ENCODE measurements at regions not wholly inside any gene's neighbourhood (a gene's known extent, or its start where the extent isn't known, plus 50 kb on each side); places are given as distances from the start of the nearest gene placed in this dataset.

- no peak overlapping the region for H3K4me3 ChIP-seq (ENCODE audit: low read depth, low read length)
- no peak for TF ChIP-seq CTCF (IDR thresholded peaks at IDR 0.05; ENCODE audit: insufficient read depth, low read depth, low read length, missing control alignments)
- DNase-seq (ENCODE audit: low read depth), result no peak
Measured at GRCh38 chr6:159438106-159438505, 254.9 kb downstream of the SOD2 start.

- DNase-seq (ENCODE audit: low read depth), result no peak
- H3K4me3 ChIP-seq (ENCODE audit: low read depth, low read length), result no peak overlapping the region
- no peak for TF ChIP-seq CTCF (IDR thresholded peaks at IDR 0.05; ENCODE audit: insufficient read depth, low read depth, low read length, missing control alignments)
Measured at GRCh38 chr6:159436581-159436980, 256.5 kb downstream of the SOD2 start.

GRCh38 chr6:159435701-159436100 is 257.3 kb downstream of the SOD2 start:
- no peak overlapping the region for H3K4me3 ChIP-seq (ENCODE audit: low read depth, low read length)
- no peak for TF ChIP-seq CTCF (IDR thresholded peaks at IDR 0.05; ENCODE audit: insufficient read depth, low read depth, low read length, missing control alignments)
- DNase-seq (ENCODE audit: low read depth), result no peak

- no peak overlapping the region for H3K4me3 ChIP-seq (ENCODE audit: low read depth, low read length)
- DNase-seq (ENCODE audit: low read depth), result no peak
- TF ChIP-seq CTCF (IDR thresholded peaks at IDR 0.05; ENCODE audit: insufficient read depth, low read depth, low read length, missing control alignments), result no peak
Measured at GRCh38 chr6:159434410-159434809, 258.6 kb downstream of the SOD2 start.

- no peak for DNase-seq (ENCODE audit: low read depth)
- no peak overlapping the region for H3K4me3 ChIP-seq (ENCODE audit: low read depth, low read length)
- TF ChIP-seq CTCF (IDR thresholded peaks at IDR 0.05; ENCODE audit: insufficient read depth, low read depth, low read length, missing control alignments), result no peak
Measured at GRCh38 chr6:159433550-159433949, 259.5 kb downstream of the SOD2 start.

GRCh38 chr6:159431750-159432149 is 261.3 kb downstream of the SOD2 start:
- TF ChIP-seq CTCF (IDR thresholded peaks at IDR 0.05; ENCODE audit: insufficient read depth, low read depth, low read length, missing control alignments), result no peak
- no peak overlapping the region for H3K4me3 ChIP-seq (ENCODE audit: low read depth, low read length)
- DNase-seq (ENCODE audit: low read depth), result no peak

GRCh38 chr6:159430323-159430722 is 261.1 kb downstream of the FNDC1 start:
- DNase-seq (ENCODE audit: low read depth), result no peak
- H3K4me3 ChIP-seq (ENCODE audit: low read depth, low read length), result no peak overlapping the region
- TF ChIP-seq CTCF (IDR thresholded peaks at IDR 0.05; ENCODE audit: insufficient read depth, low read depth, low read length, missing control alignments), result no peak

All from GM12865 (cell line).